ENCODE measurements at regions not wholly inside any gene's neighbourhood (a gene's known extent, or its start where the extent isn't known, plus 50 kb on each side); places are given as distances from the start of the nearest gene placed in this dataset.

DNA sequence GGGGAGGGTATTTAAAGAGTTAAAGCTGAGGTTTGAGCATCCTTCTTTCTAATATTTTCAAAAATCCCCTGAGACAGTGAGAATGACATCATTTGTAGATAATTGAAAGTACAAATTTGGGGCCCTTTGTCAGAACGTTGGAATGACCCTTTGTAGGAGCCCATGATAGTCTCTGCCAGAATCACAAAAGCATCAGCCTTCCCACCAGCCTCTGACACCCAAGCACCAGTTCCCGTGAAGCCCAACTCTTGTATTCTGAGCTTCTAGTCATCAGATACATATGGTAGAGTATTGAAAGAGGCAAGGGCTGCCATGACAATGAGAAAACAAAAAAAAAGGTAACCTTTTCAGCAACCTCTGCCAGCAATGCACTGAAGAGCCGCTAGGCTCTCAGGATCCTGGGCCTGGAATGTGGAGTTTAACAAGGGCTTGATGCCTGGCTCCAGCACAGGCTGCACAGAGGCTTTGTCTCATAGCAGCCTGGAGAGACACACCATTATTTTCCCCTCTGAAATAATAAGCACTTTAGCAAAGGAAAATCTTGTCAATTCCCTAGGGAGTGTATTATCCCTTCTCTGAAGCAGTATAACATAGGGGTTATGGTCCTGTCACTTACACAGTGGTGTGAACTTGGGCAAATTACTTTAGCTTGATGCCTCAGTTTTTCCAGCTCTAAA is 114.4 kb downstream of the ZNF608 start:
- no peak for DNase-seq
- ATAC-seq (ENCODE audit: low read depth), result no peak
- Histone ChIP-seq H2AFZ (ENCODE audit: insufficient read depth, low read depth, low read length, poor library complexity, severe bottlenecking) (no peak overlapping the region), H3K4me2 (replicated peaks; ENCODE audit: low read depth, low read length, poor library complexity, severe bottlenecking) (no peak overlapping the region), H3K36me3 (replicated peaks in 1 of 2; ENCODE audit: control extremely low read depth in 1 of 2, control insufficient read depth in 1 of 2, extremely low read depth in 1 of 2, insufficient read depth in 2 of 2, low read length in 1 of 2) (no peaks in the 10 kb centered on the region), H3K27me3 (replicated peaks in 1 of 4; ENCODE audit: control extremely low read depth in 1 of 4, control insufficient read depth in 3 of 4, insufficient read depth in 4 of 4, low read length in 3 of 4) (peaks cover 0 to 5% (median 0%) of the 10 kb centered on the region in 4 experiments), H3K9me3 (ENCODE audit: control extremely low read depth in 1 of 3, control insufficient read depth in 2 of 3, insufficient read depth in 1 of 3, low read length in 2 of 3) (no peaks in the 10 kb centered on the region), H3K4me3 (ENCODE audit: control extremely low read depth in 1 of 5, extremely low read depth in 1 of 5, insufficient read depth in 1 of 5, low read depth in 2 of 5, low read length in 4 of 5) (no peak overlapping the region), H3K27ac (ENCODE audit: low read length in 2 of 2) (no peak overlapping the region), H3K79me2 (ENCODE audit: control insufficient read depth, insufficient read depth, low read length) (no peaks in the 10 kb centered on the region), H3K9ac (ENCODE audit: low read length) (no peak overlapping the region), H4K20me1 (ENCODE audit: control insufficient read depth, insufficient read depth, low read length, poor library complexity, severe bottlenecking) (no peaks in the 10 kb centered on the region), H3K4me1 (ENCODE audit: control insufficient read depth in 2 of 2, insufficient read depth in 2 of 2, low read length in 2 of 2) (peaks cover 0 to 9% of the 10 kb centered on the region in 2 donors)
- TF ChIP-seq EZH2 (IDR thresholded peaks at IDR 0.05; ENCODE audit: borderline replicate concordance, insufficient read depth, low read depth, low read length, poor library complexity, severe bottlenecking), result no peak
- TF ChIP-seq CTCF (IDR thresholded peaks at IDR 0.05), result no peak
- POLR2A ChIA-PET, result no interaction called here
- Mint-ChIP-seq H3K4me1 (peaks cover 16% of the 10 kb centered on the region), H3K27ac (no peak overlapping the region), H3K9me3 (ENCODE audit: insufficient read depth) (no peaks in the 10 kb centered on the region), H3K27me3 (no peaks in the 10 kb centered on the region), H3K4me3 (no peak overlapping the region)
- WGBS (ENCODE audit: insufficient coverage), result no CpG with 5 or more reads among the region's 3 CpGs
- CTCF ChIA-PET, result no interaction called here
- intact Hi-C loops (cut with micrococcal nuclease), result no loop called here

GRCh38 chr5:124630767-124631704 is 115.4 kb downstream of the ZNF608 start:
- ATAC-seq (ENCODE audit: low read depth) (no peak), DNase-seq (no peak)
- Histone ChIP-seq H3K27me3 (replicated peaks in 1 of 4; ENCODE audit: control extremely low read depth in 1 of 4, control insufficient read depth in 3 of 4, insufficient read depth in 4 of 4, low read length in 3 of 4) (peaks cover 0 to 5% (median 0%) of the 10 kb centered on the region in 4 experiments), H3K79me2 (ENCODE audit: control insufficient read depth, insufficient read depth, low read length) (no peaks in the 10 kb centered on the region), H3K36me3 (replicated peaks in 1 of 2; ENCODE audit: control extremely low read depth in 1 of 2, control insufficient read depth in 1 of 2, extremely low read depth in 1 of 2, insufficient read depth in 2 of 2, low read length in 1 of 2) (no peaks in the 10 kb centered on the region), H3K9me3 (ENCODE audit: control extremely low read depth in 1 of 3, control insufficient read depth in 2 of 3, insufficient read depth in 1 of 3, low read length in 2 of 3) (no peaks in the 10 kb centered on the region), H4K20me1 (ENCODE audit: control insufficient read depth, insufficient read depth, low read length, poor library complexity, severe bottlenecking) (no peaks in the 10 kb centered on the region), H3K9ac (ENCODE audit: low read length) (no peak overlapping the region), H3K27ac (ENCODE audit: low read length in 2 of 2) (no peak overlapping the region), H3K4me3 (ENCODE audit: control extremely low read depth in 1 of 5, extremely low read depth in 1 of 5, insufficient read depth in 1 of 5, low read depth in 2 of 5, low read length in 4 of 5) (no peak overlapping the region), H3K4me2 (replicated peaks; ENCODE audit: low read depth, low read length, poor library complexity, severe bottlenecking) (no peak overlapping the region), H2AFZ (ENCODE audit: insufficient read depth, low read depth, low read length, poor library complexity, severe bottlenecking) (no peak overlapping the region), H3K4me1 (ENCODE audit: control insufficient read depth in 2 of 2, insufficient read depth in 2 of 2, low read length in 2 of 2) (peaks cover 0 to 9% of the 10 kb centered on the region in 2 donors)
- Mint-ChIP-seq H3K27me3 (no peaks in the 10 kb centered on the region), H3K4me3 (no peak overlapping the region), H3K27ac (no peak overlapping the region), H3K4me1 (peaks cover 16% of the 10 kb centered on the region), H3K9me3 (ENCODE audit: insufficient read depth) (no peaks in the 10 kb centered on the region)
- TF ChIP-seq EZH2 (IDR thresholded peaks at IDR 0.05; ENCODE audit: borderline replicate concordance, insufficient read depth, low read depth, low read length, poor library complexity, severe bottlenecking) (no peak), CTCF (IDR thresholded peaks at IDR 0.05) (no peak)
- 75% methylated on average over 3 of the region's 5 CpGs for WGBS (ENCODE audit: insufficient coverage)
- intact Hi-C loops (cut with micrococcal nuclease), result no loop called here
- CTCF ChIA-PET, result no interaction called here
- POLR2A ChIA-PET, result no interaction called here
